ENCODE measurements at regions not wholly inside any gene's neighbourhood (a gene's known extent, or its start where the extent isn't known, plus 50 kb on each side); places are given as distances from the start of the nearest gene placed in this dataset.

GRCh38 chr6:160895562-160895961 lies 96.0 kb upstream of the MAP3K4 start:
- DNase-seq: no peak
- Histone ChIP-seq H3K27ac (replicated peaks) (no peak overlapping the region), H3K27me3 (ENCODE audit: low read depth) (no peaks in the 10 kb centered on the region), H3K36me3 (no peaks in the 10 kb centered on the region), H3K4me3 (no peak overlapping the region), H3K9me3 (replicated peaks) (no peaks in the 10 kb centered on the region), H3K4me1 (no peaks in the 10 kb centered on the region)
- intact Hi-C loops (cut with micrococcal nuclease): no loop called here
- TF ChIP-seq CTCF (IDR thresholded peaks at IDR 0.05; ENCODE audit: borderline replicate concordance): no peak

GRCh38 chr6:160899671-160900430 lies 91.7 kb upstream of the MAP3K4 start:
- Histone ChIP-seq H3K36me3 (no peaks in the 10 kb centered on the region), H3K27ac (replicated peaks) (no peak overlapping the region), H3K4me1 (no peaks in the 10 kb centered on the region), H3K4me3 (no peak overlapping the region), H3K9me3 (replicated peaks) (no peaks in the 10 kb centered on the region), H3K27me3 (ENCODE audit: low read depth) (no peaks in the 10 kb centered on the region)
- no peak for DNase-seq
- TF ChIP-seq CTCF (IDR thresholded peaks at IDR 0.05; ENCODE audit: borderline replicate concordance): no peak
- intact Hi-C loops (cut with micrococcal nuclease): no loop called here

GRCh38 chr6:160911949-160912348 lies 79.6 kb upstream of the MAP3K4 start:
- Histone ChIP-seq H3K4me3 (no peak overlapping the region), H3K9me3 (replicated peaks) (peaks cover 42% of the 10 kb centered on the region), H3K27ac (replicated peaks) (no peak overlapping the region), H3K36me3 (no peaks in the 10 kb centered on the region), H3K4me1 (no peaks in the 10 kb centered on the region), H3K27me3 (ENCODE audit: low read depth) (peaks cover 7% of the 10 kb centered on the region)
- TF ChIP-seq CTCF (IDR thresholded peaks at IDR 0.05; ENCODE audit: borderline replicate concordance): no peak
- DNase-seq: no peak
- intact Hi-C loops (cut with micrococcal nuclease): no loop called here

- DNase-seq: no peak
- Histone ChIP-seq H3K27ac (replicated peaks) (no peak overlapping the region), H3K4me1 (no peaks in the 10 kb centered on the region), H3K36me3 (no peaks in the 10 kb centered on the region), H3K27me3 (ENCODE audit: low read depth) (peaks cover 7% of the 10 kb centered on the region), H3K9me3 (replicated peaks) (peaks cover 38% of the 10 kb centered on the region), H3K4me3 (no peak overlapping the region)
- no peak for TF ChIP-seq CTCF (IDR thresholded peaks at IDR 0.05; ENCODE audit: borderline replicate concordance)
- intact Hi-C loops (cut with micrococcal nuclease): no loop called here
These were observed 79.2 kb upstream of the MAP3K4 start for GRCh38 chr6:160912411-160912810.

GRCh38 chr6:160917572-160917971 lies 74.0 kb upstream of the MAP3K4 start:
- Histone ChIP-seq H3K4me1 (no peaks in the 10 kb centered on the region), H3K4me3 (no peak overlapping the region), H3K27ac (replicated peaks) (no peak overlapping the region), H3K36me3 (no peaks in the 10 kb centered on the region), H3K9me3 (replicated peaks) (peaks cover 25% of the 10 kb centered on the region), H3K27me3 (ENCODE audit: low read depth) (no peaks in the 10 kb centered on the region)
- intact Hi-C loops (cut with micrococcal nuclease): no loop called here
- no peak for TF ChIP-seq CTCF (IDR thresholded peaks at IDR 0.05; ENCODE audit: borderline replicate concordance)
- DNase-seq: no peak

Data from left ventricle myocardium inferior (tissue), 1 donor.